GM10266 (cell line): ENCODE measurements at regions not wholly inside any gene's neighbourhood (a gene's known extent, or its start where the extent isn't known, plus 50 kb on each side); places are given as distances from the start of the nearest gene placed in this dataset.

Experiments
- DNase-seq: peaks from one replicate; pipeline ENCODE4 v3.0.0; 2012; ENCODE audit errors: extremely low spot score
- CTCF ChIP-seq: IDR thresholded peaks from 2 replicates; pipeline ENCODE4 v1.5.1; 2012; ENCODE audit warnings: mild to moderate bottlenecking, low read depth; ENCODE audit not compliant: control insufficient read depth, insufficient read depth; ENCODE audit errors: missing control alignments

- no peak for DNase-seq
- no peak for TF ChIP-seq CTCF
These were observed 761.3 kb upstream of the GRM7 start for GRCh38 chr3:6099458-6100075.

GRCh38 chr3:6105187-6105586, 755.7 kb upstream of the GRM7 start:
- no peak for TF ChIP-seq CTCF
- no peak for DNase-seq

- no peak for DNase-seq
- no peak for TF ChIP-seq CTCF
These were observed 752.0 kb upstream of the GRM7 start for GRCh38 chr3:6108957-6109356.

- no peak for TF ChIP-seq CTCF
- no peak for DNase-seq
These were observed 750.5 kb upstream of the GRM7 start for GRCh38 chr3:6110451-6110850.

GRCh38 chr3:6112546-6112945, 748.4 kb upstream of the GRM7 start:
- no peak for TF ChIP-seq CTCF

GRCh38 chr3:6113338-6113737, 747.6 kb upstream of the GRM7 start:
- DNase-seq: no peak
- TF ChIP-seq CTCF: no peak

More at GRCh38 chr3:6112546-6112945, 748.4 kb upstream of the GRM7 start:
- DNase-seq: no peak

GRCh38 chr3:6119367-6119766, 741.5 kb upstream of the GRM7 start:
- TF ChIP-seq CTCF: no peak
- DNase-seq: no peak
